ENCODE measurements at regions not wholly inside any gene's neighbourhood (a gene's known extent, or its start where the extent isn't known, plus 50 kb on each side); places are given as distances from the start of the nearest gene placed in this dataset.

DNA sequence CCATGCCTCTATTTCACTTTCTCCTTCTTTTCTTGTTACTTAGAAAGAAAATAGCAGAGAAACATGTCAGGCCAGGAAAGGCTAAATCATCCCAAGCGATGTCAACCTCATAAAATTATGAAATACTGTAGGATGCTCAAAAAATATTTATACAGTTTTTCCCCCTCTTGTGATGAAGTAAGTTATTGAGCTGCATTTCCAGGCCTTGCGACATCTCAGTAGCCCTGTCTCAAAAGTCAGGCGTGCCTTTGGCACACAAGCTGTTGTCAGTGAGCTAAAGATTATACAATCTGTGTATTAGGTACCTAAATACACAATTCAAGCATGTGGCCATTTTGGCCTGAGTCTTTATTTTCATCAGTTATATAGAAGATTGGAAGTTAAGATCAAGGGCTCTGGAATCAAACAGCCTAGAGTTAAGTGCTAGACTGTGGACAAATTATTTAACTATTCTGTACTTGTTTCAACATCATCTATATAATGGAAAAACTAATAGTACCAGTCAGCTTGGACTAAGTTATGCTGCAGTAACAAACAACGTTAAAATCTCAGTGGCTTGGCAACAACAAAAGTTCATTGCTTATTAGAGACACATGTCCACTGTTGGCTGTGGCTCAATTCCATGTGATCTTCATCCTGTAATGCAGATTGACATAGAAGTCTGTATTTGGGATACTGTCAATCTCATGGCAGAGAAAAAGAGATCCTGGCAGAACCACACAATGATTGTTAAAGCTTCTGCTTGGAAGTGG is 406.4 kb upstream of the PROK2 start:
- Histone ChIP-seq H3K4me1 (ENCODE audit: insufficient read depth, low read length) (no peaks in the 10 kb centered on the region), H3K27me3 (ENCODE audit: insufficient read depth, low read length) (no peaks in the 10 kb centered on the region), H3K4me3 (ENCODE audit: low read length) (no peak overlapping the region), H3K9me3 (ENCODE audit: low read depth, low read length) (no peaks in the 10 kb centered on the region)

DNA sequence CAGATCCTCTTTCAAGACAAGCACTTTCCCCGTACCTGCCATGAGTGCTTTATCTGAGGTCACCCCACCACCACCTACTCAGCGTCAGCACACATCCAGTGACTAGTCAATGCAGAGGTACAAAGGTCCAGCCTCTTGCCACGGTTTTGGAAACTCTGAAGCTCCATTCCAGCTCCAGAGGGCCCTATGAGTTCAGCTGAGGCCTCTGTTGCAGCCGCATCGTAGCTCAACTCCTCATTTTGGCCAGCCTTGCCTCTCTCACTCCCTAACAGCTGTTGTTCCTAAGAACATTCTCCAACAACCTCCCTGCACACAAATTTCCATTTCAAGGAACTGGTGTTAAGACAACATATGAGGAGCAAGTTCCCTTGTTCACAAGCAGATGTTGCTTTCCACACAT is 405.1 kb upstream of the PROK2 start:
- Histone ChIP-seq H3K4me1 (ENCODE audit: insufficient read depth, low read length) (peaks cover 4% of the 10 kb centered on the region), H3K4me3 (ENCODE audit: low read length) (no peak overlapping the region), H3K9me3 (ENCODE audit: low read depth, low read length) (no peaks in the 10 kb centered on the region), H3K27me3 (ENCODE audit: insufficient read depth, low read length) (no peaks in the 10 kb centered on the region)

DNA sequence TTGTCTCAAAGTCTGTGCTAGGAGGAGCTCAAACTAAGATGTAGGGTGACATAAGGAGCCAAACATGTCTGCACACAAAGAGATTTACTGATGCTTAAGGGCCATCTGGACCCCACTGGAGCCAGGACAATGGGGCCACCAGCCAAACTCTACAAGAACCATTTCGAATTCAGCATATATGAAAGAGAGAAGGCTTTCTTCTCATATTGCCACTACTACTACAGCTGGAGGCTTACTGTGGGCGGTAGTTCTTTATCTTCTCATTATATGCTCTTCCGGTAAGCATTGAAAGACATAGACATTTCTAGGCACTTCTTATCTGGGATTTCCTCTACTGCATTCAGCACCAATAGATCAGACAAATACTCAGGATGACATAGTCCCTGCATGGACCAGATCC is 404.4 kb upstream of the PROK2 start:
- Histone ChIP-seq H3K9me3 (ENCODE audit: low read depth, low read length) (no peaks in the 10 kb centered on the region), H3K27me3 (ENCODE audit: insufficient read depth, low read length) (no peaks in the 10 kb centered on the region), H3K4me1 (ENCODE audit: insufficient read depth, low read length) (peaks cover 4% of the 10 kb centered on the region), H3K4me3 (ENCODE audit: low read length) (no peak overlapping the region)

DNA sequence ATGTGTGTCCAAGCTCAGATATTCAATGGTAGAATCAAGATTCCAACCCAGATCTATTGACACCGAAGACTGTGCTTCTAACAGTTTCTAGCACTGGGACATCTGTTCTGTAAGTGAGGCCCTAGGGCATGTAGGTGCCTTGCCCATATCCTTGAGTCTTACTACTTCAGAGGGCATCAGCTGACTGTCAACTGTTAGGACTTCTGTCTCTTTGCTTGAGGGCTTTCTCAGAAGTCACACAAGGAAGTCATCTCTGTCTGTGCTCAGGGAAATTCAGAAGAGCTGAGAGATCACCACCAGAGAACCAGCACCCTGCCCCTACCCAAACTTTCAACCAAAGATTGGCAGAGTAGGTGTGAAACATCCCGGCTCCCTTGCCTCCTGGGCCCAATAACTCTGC is 403.6 kb upstream of the PROK2 start:
- no peaks in the 10 kb centered on the region for H3K9me3 ChIP-seq (ENCODE audit: low read depth, low read length)
- H3K4me3 ChIP-seq (ENCODE audit: low read length) = no peak overlapping the region
- H3K4me1 ChIP-seq (ENCODE audit: insufficient read depth, low read length) = peaks cover 4% of the 10 kb centered on the region
- H3K27me3 ChIP-seq (ENCODE audit: insufficient read depth, low read length) = no peaks in the 10 kb centered on the region

- Histone ChIP-seq H3K9me3 (ENCODE audit: low read depth, low read length) (no peaks in the 10 kb centered on the region), H3K4me1 (ENCODE audit: insufficient read depth, low read length) (peaks cover 9% of the 10 kb centered on the region), H3K4me3 (ENCODE audit: low read length) (no peak overlapping the region), H3K27me3 (ENCODE audit: insufficient read depth, low read length) (no peaks in the 10 kb centered on the region)
These were observed 402.2 kb upstream of the PROK2 start for GRCh38 chr3:72187131-72187530.

DNA sequence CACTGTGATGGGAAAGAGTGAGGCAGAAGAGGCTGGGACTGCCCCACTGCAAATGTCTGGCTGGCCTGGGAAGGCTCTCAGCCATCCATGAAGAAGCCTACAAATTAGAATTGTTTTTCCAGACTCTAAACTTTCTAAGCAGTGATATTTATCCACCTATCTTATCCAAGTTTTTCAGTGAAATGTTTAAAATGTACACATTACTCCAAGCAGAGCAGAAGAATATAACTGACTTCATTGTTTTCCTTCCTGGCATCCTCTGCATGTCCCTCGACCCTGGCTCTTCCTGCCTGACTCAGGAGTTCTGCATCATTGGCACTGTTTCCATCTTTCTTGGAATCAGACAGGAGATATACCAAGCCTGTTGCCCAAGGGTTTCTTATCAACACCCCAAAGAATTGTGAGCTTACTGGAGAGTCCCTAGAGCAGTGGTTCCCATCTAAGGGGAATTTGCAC is 401.5 kb upstream of the PROK2 start:
- no peak overlapping the region for H3K4me3 ChIP-seq (ENCODE audit: low read length)

DNA sequence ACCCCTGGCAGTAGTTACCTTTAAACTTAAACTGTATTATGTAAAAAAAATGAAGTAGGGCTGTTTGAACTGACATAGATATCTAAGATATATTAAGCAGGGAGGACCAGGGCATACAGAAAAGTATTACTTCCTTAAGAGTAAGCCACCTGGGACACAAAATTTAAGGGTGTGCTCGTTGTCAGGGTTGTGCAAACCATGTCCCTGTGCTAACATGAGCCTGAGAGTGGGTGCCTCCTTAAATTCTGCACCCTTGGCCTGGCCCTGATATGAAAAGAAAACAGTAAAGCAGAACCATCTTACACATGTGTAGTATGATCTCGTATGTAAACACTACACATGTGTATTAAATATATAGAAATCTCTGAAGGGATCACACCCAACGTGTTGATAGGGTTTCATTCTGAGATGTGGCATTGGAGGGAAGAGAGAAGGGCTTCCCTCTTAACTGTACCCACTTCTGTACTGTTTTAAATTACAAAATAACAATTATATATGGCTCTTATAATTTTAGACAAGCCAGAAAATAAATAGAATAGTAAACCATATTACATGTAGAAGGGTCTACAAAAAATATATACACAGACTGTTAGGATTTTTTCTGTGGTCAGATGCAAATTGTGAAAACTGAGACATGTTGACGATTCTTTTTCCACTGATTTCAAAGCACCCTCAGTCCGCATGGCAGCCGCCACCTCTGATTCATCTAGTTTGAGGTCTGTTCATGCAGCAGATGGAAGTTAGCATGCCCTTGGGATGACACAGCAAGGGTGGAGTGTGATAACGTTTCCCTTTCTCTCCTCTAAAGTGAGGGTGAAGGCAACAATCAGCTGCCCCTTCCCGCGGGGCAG is 400.8 kb upstream of the PROK2 start:
- Histone ChIP-seq H3K27me3 (ENCODE audit: insufficient read depth, low read length) (no peaks in the 10 kb centered on the region), H3K4me3 (ENCODE audit: low read length) (no peak overlapping the region), H3K4me1 (ENCODE audit: insufficient read depth, low read length) (peaks cover 13% of the 10 kb centered on the region), H3K9me3 (ENCODE audit: low read depth, low read length) (no peaks in the 10 kb centered on the region)

More for the DNA sequence above, 401.5 kb upstream of the PROK2 start:
- peaks cover 13% of the 10 kb centered on the region for H3K4me1 ChIP-seq (ENCODE audit: insufficient read depth, low read length)
- H3K27me3 ChIP-seq (ENCODE audit: insufficient read depth, low read length) = no peaks in the 10 kb centered on the region
- no peaks in the 10 kb centered on the region for H3K9me3 ChIP-seq (ENCODE audit: low read depth, low read length)

DNA sequence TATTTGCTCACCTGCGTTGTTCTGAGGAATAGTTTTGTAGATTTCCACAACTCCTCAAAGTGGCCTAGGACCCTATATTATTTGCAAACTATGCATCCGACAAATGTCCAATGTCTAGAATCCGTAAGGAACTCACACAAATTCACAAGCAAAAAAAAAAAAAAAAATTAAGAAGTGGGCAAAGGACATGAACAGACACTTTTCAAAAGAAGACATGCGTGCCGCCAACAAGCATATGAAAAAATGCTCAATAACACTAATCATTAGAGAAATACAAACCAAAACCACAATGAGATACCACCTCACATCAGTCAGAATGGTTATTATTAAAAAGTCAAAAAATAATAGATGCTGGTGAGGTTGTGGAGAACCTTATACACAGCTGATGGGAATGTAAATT is 398.5 kb upstream of the PROK2 start:
- peaks cover 13% of the 10 kb centered on the region for H3K4me1 ChIP-seq (ENCODE audit: insufficient read depth, low read length)
- H3K4me3 ChIP-seq (ENCODE audit: low read length) = no peak overlapping the region
- no peaks in the 10 kb centered on the region for H3K9me3 ChIP-seq (ENCODE audit: low read depth, low read length)
- peaks cover 14% of the 10 kb centered on the region for H3K27me3 ChIP-seq (ENCODE audit: insufficient read depth, low read length)

GRCh38 chr3:72182206-72182605 is 397.3 kb upstream of the PROK2 start:
- peaks cover 20% of the 10 kb centered on the region for H3K27me3 ChIP-seq (ENCODE audit: insufficient read depth, low read length)
- peaks cover 22% of the 10 kb centered on the region for H3K4me1 ChIP-seq (ENCODE audit: insufficient read depth, low read length)
- no peak overlapping the region for H3K4me3 ChIP-seq (ENCODE audit: low read length)
- no peaks in the 10 kb centered on the region for H3K9me3 ChIP-seq (ENCODE audit: low read depth, low read length)

DNA sequence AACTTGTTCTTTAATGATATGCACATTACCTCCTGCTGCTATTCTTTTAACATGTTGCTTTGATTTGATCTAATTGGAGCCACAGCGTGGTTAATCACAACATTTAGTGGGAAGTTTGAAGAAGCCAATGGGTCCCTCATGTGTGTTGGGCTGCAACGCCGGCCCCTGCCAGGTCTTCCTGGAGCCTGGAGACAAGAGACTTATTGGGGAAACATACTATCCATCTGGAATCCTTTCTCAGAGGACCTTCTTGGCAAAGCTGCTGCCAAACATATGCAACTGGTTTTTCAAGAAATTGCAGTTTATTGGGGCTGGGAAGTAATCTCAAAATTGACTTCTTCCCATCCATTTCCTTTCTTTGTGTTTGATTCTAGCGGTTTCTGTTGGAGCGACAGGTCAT is 396.3 kb upstream of the PROK2 start:
- H3K27me3 ChIP-seq (ENCODE audit: insufficient read depth, low read length) = peaks cover 20% of the 10 kb centered on the region
- H3K9me3 ChIP-seq (ENCODE audit: low read depth, low read length) = no peaks in the 10 kb centered on the region
- H3K4me3 ChIP-seq (ENCODE audit: low read length) = no peak overlapping the region
- H3K4me1 ChIP-seq (ENCODE audit: insufficient read depth, low read length) = peaks cover 31% of the 10 kb centered on the region

DNA sequence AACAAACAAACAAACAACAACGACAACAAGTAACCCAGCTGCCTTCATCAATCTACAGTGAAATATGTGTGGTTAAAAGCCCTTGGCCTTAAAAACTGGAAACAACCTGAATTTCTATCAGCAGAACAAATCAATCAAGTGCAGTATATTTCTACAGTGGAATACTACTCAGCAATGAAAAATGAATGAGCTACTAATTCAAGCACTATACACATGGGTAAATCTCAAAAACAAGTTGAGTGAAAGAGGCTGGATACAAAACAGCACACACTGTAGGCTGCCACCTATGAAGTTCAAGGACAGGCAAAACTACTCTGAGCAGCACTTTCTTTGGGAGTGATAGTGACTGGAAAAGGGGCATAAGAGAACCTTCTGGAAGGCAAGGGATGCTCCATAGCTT is 395.5 kb upstream of the PROK2 start:
- H3K9me3 ChIP-seq (ENCODE audit: low read depth, low read length) = no peaks in the 10 kb centered on the region
- peaks cover 20% of the 10 kb centered on the region for H3K27me3 ChIP-seq (ENCODE audit: insufficient read depth, low read length)
- H3K4me1 ChIP-seq (ENCODE audit: insufficient read depth, low read length) = peaks cover 36% of the 10 kb centered on the region
- no peak overlapping the region for H3K4me3 ChIP-seq (ENCODE audit: low read length)

GRCh38 chr3:72179107-72179464 is 394.1 kb upstream of the PROK2 start:
- peaks cover 43% of the 10 kb centered on the region for H3K4me1 ChIP-seq (ENCODE audit: insufficient read depth, low read length)
- H3K27me3 ChIP-seq (ENCODE audit: insufficient read depth, low read length) = peaks cover 20% of the 10 kb centered on the region
- H3K9me3 ChIP-seq (ENCODE audit: low read depth, low read length) = no peaks in the 10 kb centered on the region
- no peak overlapping the region for H3K4me3 ChIP-seq (ENCODE audit: low read length)

DNA sequence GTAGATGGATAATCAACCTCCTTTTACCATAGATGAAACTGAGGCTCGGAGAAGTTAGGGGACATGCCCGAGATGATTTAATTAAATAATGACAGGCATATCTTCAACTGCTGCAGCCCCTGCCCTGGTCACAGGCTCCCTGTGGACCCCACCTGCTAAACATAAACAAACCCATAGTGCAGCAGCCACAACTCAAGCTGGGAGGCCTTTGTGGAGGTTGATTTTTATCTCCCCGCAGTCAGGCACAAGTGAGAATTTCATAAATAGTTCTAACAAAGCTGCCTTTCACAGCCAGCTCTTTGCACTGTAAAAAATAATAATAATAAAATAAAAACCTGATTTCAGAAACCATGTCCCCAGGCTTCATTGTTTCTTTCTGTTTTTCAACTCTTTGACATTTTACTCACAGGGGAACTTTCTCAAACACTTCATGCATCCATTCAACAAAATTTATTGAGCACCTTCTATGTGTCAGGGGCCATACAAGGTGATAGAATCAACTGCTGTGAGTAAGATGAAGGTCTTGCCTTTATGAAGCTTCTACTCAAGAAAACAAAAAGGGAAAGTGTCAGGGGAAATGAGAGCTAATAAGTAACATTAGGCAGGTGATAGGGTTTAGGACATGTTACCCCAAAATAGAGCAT is 393.6 kb upstream of the PROK2 start:
- H3K9me3 ChIP-seq (ENCODE audit: low read depth, low read length) = no peaks in the 10 kb centered on the region

GRCh38 chr3:72177075-72178050 is 392.4 kb upstream of the PROK2 start:
- H3K4me1 ChIP-seq (ENCODE audit: insufficient read depth, low read length) = peaks cover 41% of the 10 kb centered on the region
- no peak overlapping the region for H3K4me3 ChIP-seq (ENCODE audit: low read length)
- H3K27me3 ChIP-seq (ENCODE audit: insufficient read depth, low read length) = peaks cover 20% of the 10 kb centered on the region
- no peaks in the 10 kb centered on the region for H3K9me3 ChIP-seq (ENCODE audit: low read depth, low read length)

More for the DNA sequence above, 393.6 kb upstream of the PROK2 start:
- Histone ChIP-seq H3K4me1 (ENCODE audit: insufficient read depth, low read length) (peaks cover 43% of the 10 kb centered on the region), H3K27me3 (ENCODE audit: insufficient read depth, low read length) (peaks cover 20% of the 10 kb centered on the region), H3K4me3 (ENCODE audit: low read length) (no peak overlapping the region)

Measured in mononuclear cell (primary cell).